ENCODE measurements at regions not wholly inside any gene's neighbourhood (a gene's known extent, or its start where the extent isn't known, plus 50 kb on each side); places are given as distances from the start of the nearest gene placed in this dataset.
"Not testable (repeated sequence)": the region's sequence is repeated elsewhere in the genome, so short reads cannot be mapped to it uniquely, and the experiment has no call there.

DNA sequence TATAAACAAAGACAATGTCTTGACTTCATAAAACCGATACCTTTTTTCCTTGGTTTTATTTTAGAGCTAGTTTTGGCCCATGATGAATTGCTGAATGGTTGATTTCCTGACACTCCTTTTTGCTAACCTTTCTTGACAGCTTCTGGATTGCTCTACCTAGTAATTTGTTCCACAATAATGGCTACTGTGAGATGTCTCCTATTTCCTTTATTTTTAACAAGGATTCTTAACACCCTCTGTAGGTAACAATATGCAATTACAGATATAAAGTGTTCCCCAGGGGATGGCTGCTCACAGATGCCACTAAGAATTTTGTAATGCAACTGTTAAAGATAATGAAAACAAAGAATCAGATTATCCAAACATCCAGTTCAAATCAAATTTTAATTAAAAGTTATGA is 100.8 kb upstream of the ATP5MC3 start:
- Histone ChIP-seq H3K4me1 (no peaks in the 10 kb centered on the region), H3K9me3 (no peaks in the 10 kb centered on the region), H3K27ac (no peak overlapping the region), H3K27me3 (no peaks in the 10 kb centered on the region), H3K36me3 (ENCODE audit: low read depth, missing control alignments) (no peaks in the 10 kb centered on the region), H3K4me3 (no peak overlapping the region)
- 87 to 93% methylated on average over 1 of the region's 1 CpG for WGBS, 2 donors
- DNase-seq: no peak
- intact Hi-C loops (cut with DNase I; ENCODE audit: low total_unique reads): no loop called here
- TF ChIP-seq POLR2A (IDR thresholded peaks at IDR 0.05): no peak
- TF ChIP-seq, protein P1, sequence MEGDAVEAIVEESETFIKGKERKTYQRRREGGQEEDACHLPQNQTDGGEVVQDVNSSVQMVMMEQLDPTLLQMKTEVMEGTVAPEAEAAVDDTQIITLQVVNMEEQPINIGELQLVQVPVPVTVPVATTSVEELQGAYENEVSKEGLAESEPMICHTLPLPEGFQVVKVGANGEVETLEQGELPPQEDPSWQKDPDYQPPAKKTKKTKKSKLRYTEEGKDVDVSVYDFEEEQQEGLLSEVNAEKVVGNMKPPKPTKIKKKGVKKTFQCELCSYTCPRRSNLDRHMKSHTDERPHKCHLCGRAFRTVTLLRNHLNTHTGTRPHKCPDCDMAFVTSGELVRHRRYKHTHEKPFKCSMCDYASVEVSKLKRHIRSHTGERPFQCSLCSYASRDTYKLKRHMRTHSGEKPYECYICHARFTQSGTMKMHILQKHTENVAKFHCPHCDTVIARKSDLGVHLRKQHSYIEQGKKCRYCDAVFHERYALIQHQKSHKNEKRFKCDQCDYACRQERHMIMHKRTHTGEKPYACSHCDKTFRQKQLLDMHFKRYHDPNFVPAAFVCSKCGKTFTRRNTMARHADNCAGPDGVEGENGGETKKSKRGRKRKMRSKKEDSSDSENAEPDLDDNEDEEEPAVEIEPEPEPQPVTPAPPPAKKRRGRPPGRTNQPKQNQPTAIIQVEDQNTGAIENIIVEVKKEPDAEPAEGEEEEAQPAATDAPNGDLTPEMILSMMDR (IDR thresholded peaks at IDR 0.05): peak; percentile 21 to 34 (median 22)

DNA sequence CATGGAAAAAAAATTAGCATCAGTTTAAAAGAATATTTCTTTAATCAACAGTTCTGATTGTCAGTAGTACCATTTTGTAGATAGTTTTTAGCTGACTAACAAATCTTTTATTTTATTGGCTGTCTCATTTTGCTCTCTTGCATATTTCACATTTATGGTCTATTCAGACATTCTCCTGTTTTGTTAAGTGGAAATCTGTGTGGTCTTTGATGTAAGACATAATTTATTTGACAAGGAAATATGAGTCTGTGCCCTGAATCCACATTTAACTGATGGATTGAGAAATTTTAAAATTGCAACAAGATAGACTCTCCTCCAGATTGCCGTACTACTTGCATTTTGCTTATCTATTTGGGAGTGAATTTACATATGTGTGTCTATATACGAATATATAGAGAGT is 96.3 kb upstream of the ATP5MC3 start:
- no peaks in the 10 kb centered on the region for H3K4me1 ChIP-seq
- no peak for DNase-seq
- no peaks in the 10 kb centered on the region for H3K27me3 ChIP-seq
- no peak overlapping the region for H3K27ac ChIP-seq
- TF ChIP-seq, protein P1 (IDR thresholded peaks at IDR 0.05): no peak
- no peak for TF ChIP-seq POLR2A (IDR thresholded peaks at IDR 0.05)
- no peaks in the 10 kb centered on the region for H3K9me3 ChIP-seq
- no peaks in the 10 kb centered on the region for H3K36me3 ChIP-seq (ENCODE audit: low read depth, missing control alignments)
- WGBS, 2 donors: 76 to 85% methylated on average over 2 of the region's 2 CpGs
- intact Hi-C loops (cut with DNase I; ENCODE audit: low total_unique reads): no loop called here
- no peak overlapping the region for H3K4me3 ChIP-seq

GRCh38 chr2:175275539-175275938 is 94.0 kb upstream of the ATP5MC3 start:
- Histone ChIP-seq H3K9me3 (no peaks in the 10 kb centered on the region), H3K36me3 (ENCODE audit: low read depth, missing control alignments) (no peaks in the 10 kb centered on the region), H3K27ac (no peak overlapping the region), H3K4me1 (no peaks in the 10 kb centered on the region), H3K4me3 (no peak overlapping the region), H3K27me3 (no peaks in the 10 kb centered on the region)
- no peak for DNase-seq
- intact Hi-C loops (cut with DNase I; ENCODE audit: low total_unique reads): no loop called here
- no peak for TF ChIP-seq POLR2A (IDR thresholded peaks at IDR 0.05)
- 44% methylated on average over 2 of the region's 2 CpGs for WGBS, 2 donors

GRCh38 chr2:175259164-175259563 is 77.7 kb upstream of the ATP5MC3 start:
- Histone ChIP-seq H3K9me3 (no peaks in the 10 kb centered on the region), H3K27ac (no peak overlapping the region), H3K27me3 (no peaks in the 10 kb centered on the region), H3K36me3 (ENCODE audit: low read depth, missing control alignments) (no peaks in the 10 kb centered on the region), H3K4me1 (no peaks in the 10 kb centered on the region), H3K4me3 (no peak overlapping the region)
- TF ChIP-seq, protein P1 (IDR thresholded peaks at IDR 0.05): no peak
- TF ChIP-seq POLR2A (IDR thresholded peaks at IDR 0.05): no peak
- 76 to 78% methylated on average over 1 of the region's 1 CpG for WGBS, 2 donors
- no peak for DNase-seq
- intact Hi-C loops (cut with DNase I; ENCODE audit: low total_unique reads): no loop called here

GRCh38 chr2:175256806-175257585 is 75.5 kb upstream of the ATP5MC3 start:
- intact Hi-C loops (cut with DNase I; ENCODE audit: low total_unique reads): no loop called here
- H3K9me3 ChIP-seq: no peaks in the 10 kb centered on the region
- H3K4me1 ChIP-seq: no peaks in the 10 kb centered on the region
- H3K36me3 ChIP-seq (ENCODE audit: low read depth, missing control alignments): no peaks in the 10 kb centered on the region
- TF ChIP-seq, protein P1 (IDR thresholded peaks at IDR 0.05): no peak
- TF ChIP-seq POLR2A (IDR thresholded peaks at IDR 0.05): no peak
- 80 to 87% methylated on average over 45 to 53 of the region's 69 CpGs for WGBS, 2 donors
- peak overlapping the region; percentile 51 to 52 for H3K4me3 ChIP-seq
- peak overlapping the region in 1 of 2 donors; percentile 61 for H3K27ac ChIP-seq
- no peaks in the 10 kb centered on the region for H3K27me3 ChIP-seq
- peak; percentile 73 for DNase-seq

- 60 to 72% methylated on average over 4 of the region's 4 CpGs for WGBS, 2 donors
- H3K9me3 ChIP-seq; H3K4me1 ChIP-seq; H3K27ac ChIP-seq; H3K36me3 ChIP-seq (ENCODE audit: low read depth, missing control alignments); H3K27me3 ChIP-seq; intact Hi-C loops (cut with DNase I; ENCODE audit: low total_unique reads): not testable (repeated sequence)
- peak overlapping the region; percentile 51 to 52 for H3K4me3 ChIP-seq
- peak; percentile 64 for DNase-seq
Observed at GRCh38 chr2:175256391-175256790, 74.9 kb upstream of the ATP5MC3 start.

Data from testis (tissue), 2 donors.